Psoas muscle (tissue), 7 donors: ENCODE measurements at regions not wholly inside any gene's neighbourhood (a gene's known extent, or its start where the extent isn't known, plus 50 kb on each side); places are given as distances from the start of the nearest gene placed in this dataset.

ENCODE experiments used
- ATAC-seq, 4 donors: fragments of 200-7000 bp; cut with Tn5 transposase; one replicate each; pipeline ENCODE4 v1.9.1; 2020; ENCODE audit warnings: moderate library complexity in 3 of 4, mild to moderate bottlenecking in 2 of 4
- DNase-seq, 2 donors: peaks; one replicate each; pipeline ENCODE4 v3.0.0-alpha.2; 2020
- H3K27ac ChIP-seq: fragments of 200-600 bp; one replicate; pipeline ENCODE4 v1.8.0; 2022
- H3K27me3 ChIP-seq, 3 donors: fragments of 200-600 bp in 1 of 3; one replicate each; pipeline versions ENCODE4 v1.6.1 to v1.8.0; 2013 to 2022; ENCODE audit warnings: low read length in 2 of 3, mild to moderate bottlenecking in 2 of 3, moderate library complexity in 1 of 3; ENCODE audit not compliant: insufficient read depth in 3 of 3
- H3K36me3 ChIP-seq, 2 donors: fragments of 200-600 bp in 1 of 2; one replicate each; pipeline versions ENCODE4 v1.6.1 to v1.8.0; 2013 to 2022; ENCODE audit warnings: low read depth in 1 of 2, mild to moderate bottlenecking in 1 of 2, moderate library complexity in 1 of 2; ENCODE audit not compliant: insufficient read depth in 1 of 2
- H3K4me1 ChIP-seq: fragments of 200-600 bp; one replicate; pipeline ENCODE4 v1.8.0; 2022
- H3K4me3 ChIP-seq: fragments of 200-600 bp; one replicate; pipeline ENCODE4 v1.8.0; 2022; ENCODE audit warnings: mild to moderate bottlenecking
- H3K9me3 ChIP-seq: fragments of 200-600 bp; one replicate; pipeline ENCODE4 v1.8.0; 2022
- CTCF ChIP-seq: fragments of 200-600 bp; IDR thresholded peaks from one replicate; pipeline ENCODE4 v1.8.0; 2022; ENCODE audit warnings: antibody characterized with exemption
- WGBS, 3 donors: extraction: QIAGEN DNeasy Blood & Tissue Kit; methylation state at CpG; one replicate each; pipeline versions ENCODE4 v1.1.6 to v1.1.7; 2013; 5-methylcytosine and 5-hydroxymethylcytosine counted together
- intact Hi-C, 2 donors: fragments of 100-400 bp; cut with DNase I; formaldehyde crosslinking; loops; one replicate each; pipeline versions ENCODE4 v1.11.0 to v1.14.2; 2022
- donor health status: healthy with polysubstance abuse.
- donor health status: DM: no; HTN: no; CAD: no; lungs with moderate emphysema.
- donor health status: Bipolar disorder and iron deficiency.
- donor health status: healthy.
- donor health status: DM: yes; HTN: yes; CAD: no.
- donor health status: DM: no; HTN: no; CAD: no.
- donor health status: DM: yes; HTN: yes; CAD: no.

GRCh38 chr17:71938340-71939010 lies 182.3 kb upstream of the SOX9 start:
- Histone ChIP-seq H3K27ac (no peak overlapping the region), H3K36me3 (no peaks in the 10 kb centered on the region), H3K27me3 (no peaks in the 10 kb centered on the region), H3K9me3 (no peaks in the 10 kb centered on the region), H3K4me3 (no peak overlapping the region), H3K4me1 (no peaks in the 10 kb centered on the region)
- WGBS, 3 donors: 41 to 63% (median 50%) methylated on average over 9 of the region's 9 CpGs
- DNase-seq (no peak), ATAC-seq (peak in 2 of 4 donors; percentile 72 to 88)
- intact Hi-C loops: no loop called here
- no peak for TF ChIP-seq CTCF

GRCh38 chr17:71941920-71942319 lies 178.9 kb upstream of the SOX9 start:
- Histone ChIP-seq H3K36me3 (no peaks in the 10 kb centered on the region), H3K4me1 (no peaks in the 10 kb centered on the region), H3K27ac (no peak overlapping the region), H3K27me3 (no peaks in the 10 kb centered on the region), H3K9me3 (no peaks in the 10 kb centered on the region), H3K4me3 (no peak overlapping the region)
- 81 to 92% (median 89%) methylated on average over 2 of the region's 2 CpGs for WGBS, 3 donors
- no peak for TF ChIP-seq CTCF
- intact Hi-C loops: no loop called here
- DNase-seq (no peak), ATAC-seq (no peak)

- WGBS, 3 donors: 10 to 20% (median 17%) methylated on average over 3 of the region's 3 CpGs
- no peak for TF ChIP-seq CTCF
- intact Hi-C loops: no loop called here
- Histone ChIP-seq H3K4me1 (no peaks in the 10 kb centered on the region), H3K27ac (no peak overlapping the region), H3K27me3 (no peaks in the 10 kb centered on the region), H3K36me3 (no peaks in the 10 kb centered on the region), H3K9me3 (no peaks in the 10 kb centered on the region), H3K4me3 (no peak overlapping the region)
- ATAC-seq: peak in 2 of 4 donors; percentile 30 to 41
- DNase-seq: no peak
Observed at GRCh38 chr17:71942626-71943025, 178.2 kb upstream of the SOX9 start.

- H3K27me3 ChIP-seq: no peaks in the 10 kb centered on the region
- TF ChIP-seq CTCF: no peak
- 82 to 89% (median 84%) methylated on average over 4 of the region's 4 CpGs for WGBS, 3 donors
- H3K4me1 ChIP-seq: no peaks in the 10 kb centered on the region
- ATAC-seq (no peak), DNase-seq (no peak)
- H3K36me3 ChIP-seq: no peaks in the 10 kb centered on the region
- no peaks in the 10 kb centered on the region for H3K9me3 ChIP-seq
- no peak overlapping the region for H3K27ac ChIP-seq
- H3K4me3 ChIP-seq: no peak overlapping the region
- intact Hi-C loops: no loop called here
Observed at GRCh38 chr17:71948703-71949422, 172.0 kb upstream of the SOX9 start.
